Lung (tissue), 11 donors: ENCODE measurements at regions not wholly inside any gene's neighbourhood (a gene's known extent, or its start where the extent isn't known, plus 50 kb on each side); places are given as distances from the start of the nearest gene placed in this dataset.

ENCODE experiments used
- ATAC-seq: fragments of 200-7000 bp; cut with Tn5 transposase; one replicate; pipeline ENCODE4 v1.9.1; 2020; ENCODE audit warnings: moderate number of reproducible peaks; ENCODE audit not compliant: insufficient read depth, low FRiP score
- DNase-seq, 3 donors: peaks; one replicate each; pipeline ENCODE4 v3.0.0-alpha.2; 2013 to 2017
- H3K27ac ChIP-seq, 2 donors: one replicate each; pipeline ENCODE4 v1.5.1; 2013; ENCODE audit warnings: mild to moderate bottlenecking in 2 of 2, moderate library complexity in 2 of 2, control low read depth in 1 of 2, inconsistent platforms in 1 of 2, low read depth in 1 of 2, low read length in 1 of 2
- H3K27me3 ChIP-seq, 3 donors: one replicate each; pipeline ENCODE4 v1.5.1; 2013; ENCODE audit warnings: low read length in 2 of 3; ENCODE audit not compliant: control insufficient read depth in 3 of 3, insufficient read depth in 3 of 3
- H3K36me3 ChIP-seq, 4 donors: one replicate each; pipeline ENCODE4 v1.5.1; 2013; ENCODE audit warnings: low read length in 4 of 4, mild to moderate bottlenecking in 1 of 4, moderate library complexity in 1 of 4; ENCODE audit not compliant: control insufficient read depth in 4 of 4, insufficient read depth in 4 of 4
- H3K4me1 ChIP-seq, 5 donors: one replicate each; pipeline ENCODE4 v1.5.1; 2013; ENCODE audit warnings: low read length in 5 of 5, mild to moderate bottlenecking in 2 of 5, moderate library complexity in 1 of 5; ENCODE audit not compliant: control insufficient read depth in 5 of 5, insufficient read depth in 5 of 5
- H3K4me3 ChIP-seq: one replicate; pipeline ENCODE4 v1.5.1; 2013; ENCODE audit warnings: mild to moderate bottlenecking, control low read depth, moderate library complexity
- H3K9ac ChIP-seq, 2 donors: one replicate each; pipeline ENCODE4 v1.5.1; 2013; ENCODE audit warnings: low read length in 2 of 2, control low read depth in 1 of 2; ENCODE audit not compliant: insufficient read depth in 1 of 2
- H3K9me3 ChIP-seq, 4 donors: one replicate each; pipeline ENCODE4 v1.5.1; 2013; ENCODE audit warnings: low read length in 3 of 4, mild to moderate bottlenecking in 1 of 4, moderate library complexity in 1 of 4; ENCODE audit not compliant: control insufficient read depth in 4 of 4, insufficient read depth in 3 of 4
- CTCF ChIP-seq: IDR thresholded peaks from 2 replicates; pipeline ENCODE4 v1.5.1; 2012; ENCODE audit warnings: mild to moderate bottlenecking; ENCODE audit errors: control extremely low read depth, extremely low read depth
- WGBS, 2 donors: extraction: QIAGEN DNeasy Blood & Tissue Kit; methylation state at CpG; one replicate each; pipeline ENCODE4 v1.1.7; 2013; 5-methylcytosine and 5-hydroxymethylcytosine counted together
- donor health status: control.
- donor health status: control.
- donor health status: Bipolar disorder and iron deficiency.
- donor health status: healthy.
- donor health status: DM: yes; HTN: yes; CAD: no.

DNA sequence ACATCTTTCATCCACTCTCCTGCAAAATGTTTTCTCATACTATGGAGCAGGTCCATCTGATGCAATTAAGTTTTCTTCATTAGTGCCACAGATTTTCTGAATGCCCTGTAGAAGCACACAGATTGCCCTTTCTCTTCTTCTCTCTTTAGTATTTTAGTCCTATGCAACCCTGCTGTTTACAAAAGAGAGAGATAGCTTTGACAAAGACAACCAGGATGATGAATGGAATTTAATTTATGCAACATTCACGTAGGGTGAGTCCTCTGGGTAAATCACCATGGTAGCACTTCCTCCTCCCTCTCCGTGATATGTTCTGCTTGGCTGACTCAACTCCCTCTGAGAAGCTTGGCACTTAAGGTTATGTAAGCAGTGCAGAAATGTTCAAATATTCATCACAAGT is 400.9 kb upstream of the PDE3A start:
- ATAC-seq = peak; percentile 83
- no peaks in the 10 kb centered on the region for H3K27me3 ChIP-seq
- 5 to 8% methylated on average over 2 of the region's 2 CpGs for WGBS, 2 donors
- DNase-seq = no peak
- H3K36me3 ChIP-seq = no peaks in the 10 kb centered on the region
- H3K27ac ChIP-seq = peak overlapping the region in 1 of 2 donors; percentile 25
- no peak overlapping the region for H3K4me3 ChIP-seq
- no peak overlapping the region for H3K9ac ChIP-seq
- H3K9me3 ChIP-seq = no peaks in the 10 kb centered on the region
- H3K4me1 ChIP-seq = peaks cover 0 to 4% (median 3%) of the 10 kb centered on the region in 5 donors
- TF ChIP-seq CTCF = no peak

DNA sequence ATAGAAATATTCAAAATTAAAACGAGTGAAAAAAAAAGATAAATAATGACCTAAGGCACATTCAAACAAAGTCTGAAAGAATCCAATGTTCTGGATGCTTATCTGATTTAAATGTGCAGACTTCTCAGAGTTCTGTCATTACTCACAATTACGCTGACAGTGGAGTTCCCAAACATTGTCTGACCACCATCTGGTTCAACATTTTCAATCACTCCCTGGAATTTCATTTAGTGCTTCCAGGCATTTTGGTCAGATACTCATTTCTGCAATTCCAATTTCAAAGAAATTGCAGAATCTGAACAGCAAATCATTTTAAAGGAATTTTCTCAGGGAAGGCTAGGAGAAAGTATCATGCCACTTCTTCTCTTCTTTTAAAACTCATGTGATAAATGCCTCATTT is 398.2 kb upstream of the PDE3A start:
- Histone ChIP-seq H3K27me3 (no peaks in the 10 kb centered on the region), H3K9me3 (no peaks in the 10 kb centered on the region), H3K4me1 (peaks cover 0 to 4% (median 3%) of the 10 kb centered on the region in 5 donors), H3K27ac (no peak overlapping the region), H3K4me3 (no peak overlapping the region), H3K9ac (no peak overlapping the region), H3K36me3 (no peaks in the 10 kb centered on the region)
- DNase-seq (no peak), ATAC-seq (no peak)
- no peak for TF ChIP-seq CTCF
- 56 to 60% methylated on average over 2 of the region's 2 CpGs for WGBS, 2 donors

DNA sequence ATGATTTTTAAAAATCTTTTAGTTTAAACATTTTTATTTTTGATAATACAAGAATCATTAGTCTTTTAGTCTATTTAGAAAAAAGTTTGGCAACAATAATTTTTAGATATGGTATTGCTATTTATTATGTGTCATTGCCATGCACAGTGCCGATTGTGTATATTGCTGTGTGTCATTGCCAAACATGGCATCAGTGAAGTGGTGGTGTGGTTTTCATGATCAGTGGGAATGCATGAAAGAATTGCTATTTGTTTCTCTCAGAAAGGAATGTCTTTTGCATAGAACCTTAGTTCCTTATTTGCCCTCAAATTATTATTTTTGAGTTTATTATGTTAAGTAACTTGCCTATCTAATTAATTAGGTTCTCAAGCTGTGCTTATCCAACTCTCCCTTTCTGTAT is 397.5 kb upstream of the PDE3A start:
- TF ChIP-seq CTCF = no peak
- Histone ChIP-seq H3K36me3 (no peaks in the 10 kb centered on the region), H3K4me1 (peaks cover 0 to 4% (median 3%) of the 10 kb centered on the region in 5 donors), H3K9ac (no peak overlapping the region), H3K27me3 (no peaks in the 10 kb centered on the region), H3K4me3 (no peak overlapping the region), H3K27ac (no peak overlapping the region), H3K9me3 (no peaks in the 10 kb centered on the region)
- DNase-seq = no peak
- no peak for ATAC-seq
- 69 to 79% methylated on average over 1 of the region's 1 CpG for WGBS, 2 donors
